ENCODE measurements at regions not wholly inside any gene's neighbourhood (a gene's known extent, or its start where the extent isn't known, plus 50 kb on each side); places are given as distances from the start of the nearest gene placed in this dataset.

- H3K9me3 Mint-ChIP-seq: no peaks in the 10 kb centered on the region
- TF ChIP-seq CTCF (IDR thresholded peaks at IDR 0.05): no peak
These were observed 609.5 kb upstream of the NUDT12 start for GRCh38 chr5:104171958-104172690.

GRCh38 chr5:104170926-104171325 lies 608.3 kb upstream of the NUDT12 start:
- H3K4me3 Mint-ChIP-seq: no peak overlapping the region
- no peaks in the 10 kb centered on the region for H3K27me3 Mint-ChIP-seq (ENCODE audit: low read depth, poor library complexity)
- H3K9me3 Mint-ChIP-seq: no peaks in the 10 kb centered on the region
- no peak overlapping the region for H3K27ac Mint-ChIP-seq
- no peaks in the 10 kb centered on the region for H3K36me3 Mint-ChIP-seq (ENCODE audit: low read depth)
- TF ChIP-seq CTCF (IDR thresholded peaks at IDR 0.05): no peak
- H3K4me1 Mint-ChIP-seq: no peaks in the 10 kb centered on the region
- no peak for DNase-seq

More at GRCh38 chr5:104171958-104172690, 609.5 kb upstream of the NUDT12 start:
- H3K4me1 Mint-ChIP-seq: no peaks in the 10 kb centered on the region
- no peaks in the 10 kb centered on the region for H3K27me3 Mint-ChIP-seq (ENCODE audit: low read depth, poor library complexity)
- H3K4me3 Mint-ChIP-seq: no peak overlapping the region
- H3K36me3 Mint-ChIP-seq (ENCODE audit: low read depth): no peaks in the 10 kb centered on the region
- no peak overlapping the region for H3K27ac Mint-ChIP-seq
- no peak for DNase-seq

GRCh38 chr5:104146652-104147051 lies 584.1 kb upstream of the NUDT12 start:
- Mint-ChIP-seq H3K4me3 (no peak overlapping the region), H3K36me3 (ENCODE audit: low read depth) (no peaks in the 10 kb centered on the region), H3K27ac (no peak overlapping the region), H3K27me3 (ENCODE audit: low read depth, poor library complexity) (no peaks in the 10 kb centered on the region), H3K9me3 (no peaks in the 10 kb centered on the region), H3K4me1 (peaks cover 9% of the 10 kb centered on the region)
- no peak for DNase-seq
- no peak for TF ChIP-seq CTCF (IDR thresholded peaks at IDR 0.05)

- H3K36me3 Mint-ChIP-seq (ENCODE audit: low read depth): no peaks in the 10 kb centered on the region
- H3K4me3 Mint-ChIP-seq: no peak overlapping the region
- H3K9me3 Mint-ChIP-seq: no peaks in the 10 kb centered on the region
- no peak for DNase-seq
- H3K27me3 Mint-ChIP-seq (ENCODE audit: low read depth, poor library complexity): no peaks in the 10 kb centered on the region
- no peaks in the 10 kb centered on the region for H3K4me1 Mint-ChIP-seq
- H3K27ac Mint-ChIP-seq: no peak overlapping the region
- TF ChIP-seq CTCF (IDR thresholded peaks at IDR 0.05): no peak
These were observed 577.3 kb upstream of the NUDT12 start for GRCh38 chr5:104139840-104140239.

- H3K27me3 Mint-ChIP-seq (ENCODE audit: low read depth, poor library complexity): no peaks in the 10 kb centered on the region
- H3K36me3 Mint-ChIP-seq (ENCODE audit: low read depth): no peaks in the 10 kb centered on the region
- peaks cover 12% of the 10 kb centered on the region for H3K9me3 Mint-ChIP-seq
- no peak overlapping the region for H3K4me3 Mint-ChIP-seq
- no peak for DNase-seq
- no peak overlapping the region for H3K27ac Mint-ChIP-seq
- no peaks in the 10 kb centered on the region for H3K4me1 Mint-ChIP-seq
- TF ChIP-seq CTCF (IDR thresholded peaks at IDR 0.05): no peak
These were observed 567.7 kb upstream of the NUDT12 start for GRCh38 chr5:104130320-104130719.

GRCh38 chr5:104128348-104128747 lies 565.8 kb upstream of the NUDT12 start:
- no peak for DNase-seq
- no peaks in the 10 kb centered on the region for H3K36me3 Mint-ChIP-seq (ENCODE audit: low read depth)
- H3K4me3 Mint-ChIP-seq: no peak overlapping the region
- H3K4me1 Mint-ChIP-seq: no peaks in the 10 kb centered on the region
- no peaks in the 10 kb centered on the region for H3K27me3 Mint-ChIP-seq (ENCODE audit: low read depth, poor library complexity)
- H3K9me3 Mint-ChIP-seq: peaks cover under 1% of the 10 kb centered on the region
- TF ChIP-seq CTCF (IDR thresholded peaks at IDR 0.05): no peak
- H3K27ac Mint-ChIP-seq: no peak overlapping the region

Measured in nephron progenitor cell (in vitro differentiated cells).